ENCODE measurements at regions not wholly inside any gene's neighbourhood (a gene's known extent, or its start where the extent isn't known, plus 50 kb on each side); places are given as distances from the start of the nearest gene placed in this dataset.

GRCh38 chrX:147573266-147573665, 338.5 kb upstream of the FMR1 start:
- DNase-seq (ENCODE audit: low spot score) = no peak
- no peak for TF ChIP-seq CTCF (IDR thresholded peaks at IDR 0.05; ENCODE audit: borderline replicate concordance, control extremely low read depth, extremely low read depth, insufficient read depth, missing control alignments)
- in situ Hi-C loops (cut with MboI; ENCODE audit: low sequenced_read_pairs, unreplicated experiment) = no loop called here

- no peak for DNase-seq (ENCODE audit: low spot score)
- TF ChIP-seq CTCF (IDR thresholded peaks at IDR 0.05; ENCODE audit: borderline replicate concordance, control extremely low read depth, extremely low read depth, insufficient read depth, missing control alignments) = no peak
- in situ Hi-C loops (cut with MboI; ENCODE audit: low sequenced_read_pairs, unreplicated experiment) = no loop called here
Observed at GRCh38 chrX:147602176-147602696, 309.5 kb upstream of the FMR1 start.

GRCh38 chrX:147626605-147627004, 285.1 kb upstream of the FMR1 start:
- in situ Hi-C loops (cut with MboI; ENCODE audit: low sequenced_read_pairs, unreplicated experiment) = no loop called here

GRCh38 chrX:147635186-147635585, 276.5 kb upstream of the FMR1 start:
- in situ Hi-C loops (cut with MboI; ENCODE audit: low sequenced_read_pairs, unreplicated experiment) = no loop called here
- no peak for TF ChIP-seq CTCF (IDR thresholded peaks at IDR 0.05; ENCODE audit: borderline replicate concordance, control extremely low read depth, extremely low read depth, insufficient read depth, missing control alignments)
- no peak for DNase-seq (ENCODE audit: low spot score)

More at GRCh38 chrX:147626605-147627004, 285.1 kb upstream of the FMR1 start:
- TF ChIP-seq CTCF (IDR thresholded peaks at IDR 0.05; ENCODE audit: borderline replicate concordance, control extremely low read depth, extremely low read depth, insufficient read depth, missing control alignments) = no peak
- DNase-seq (ENCODE audit: low spot score) = no peak

- in situ Hi-C loops (cut with MboI; ENCODE audit: low sequenced_read_pairs, unreplicated experiment) = no loop called here
- no peak for DNase-seq (ENCODE audit: low spot score)
- TF ChIP-seq CTCF (IDR thresholded peaks at IDR 0.05; ENCODE audit: borderline replicate concordance, control extremely low read depth, extremely low read depth, insufficient read depth, missing control alignments) = no peak
Observed at GRCh38 chrX:147637190-147637589, 274.5 kb upstream of the FMR1 start.

- no peak for DNase-seq (ENCODE audit: low spot score)
- in situ Hi-C loops (cut with MboI; ENCODE audit: low sequenced_read_pairs, unreplicated experiment) = no loop called here
- TF ChIP-seq CTCF (IDR thresholded peaks at IDR 0.05; ENCODE audit: borderline replicate concordance, control extremely low read depth, extremely low read depth, insufficient read depth, missing control alignments) = no peak
Observed at GRCh38 chrX:147646949-147647723, 264.6 kb upstream of the FMR1 start.
